ENCODE measurements at regions not wholly inside any gene's neighbourhood (a gene's known extent, or its start where the extent isn't known, plus 50 kb on each side); places are given as distances from the start of the nearest gene placed in this dataset.

DNA sequence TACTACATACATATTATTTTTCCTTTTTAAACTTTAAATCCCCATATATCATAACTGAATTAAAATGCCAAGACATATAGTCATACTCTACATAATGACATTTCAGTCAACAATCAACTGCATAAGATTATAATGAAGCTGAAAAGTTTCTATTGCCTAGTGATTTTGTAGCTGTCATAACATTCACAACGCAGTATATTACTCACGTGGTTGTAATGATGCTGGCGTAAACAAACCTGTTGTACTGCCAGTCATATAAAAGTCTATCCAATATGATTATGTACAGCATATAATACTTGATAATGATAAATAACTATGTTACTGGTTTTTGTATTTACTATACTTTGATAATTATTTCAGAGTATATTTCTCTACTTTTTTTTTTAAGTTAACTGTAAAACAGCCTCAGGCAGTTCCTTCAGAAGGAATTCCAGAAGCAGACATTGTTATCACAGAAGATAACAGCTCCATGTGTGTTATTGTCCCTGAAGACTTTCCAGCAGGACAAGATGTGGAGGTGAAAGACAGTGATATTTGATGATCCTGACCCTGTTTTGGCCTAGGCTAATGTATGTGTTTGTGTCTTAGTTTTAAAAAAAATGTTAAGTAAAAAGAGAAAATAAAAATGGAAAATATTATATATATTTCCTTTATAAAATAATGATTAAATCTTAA, 443.4 kb upstream of the UBE2E2 start:
- ChIA-PET POLR2A (ENCODE audit: partially characterized antibody) (no interaction called here), CTCF (ENCODE audit: partially characterized antibody) (interaction anchor here (1.4 kb wide), 1 partner anchor 30 kb away, joined by 5 read pairs; no protein-coding TSS in a partner anchor)
- no peak overlapping the region for H3K9ac ChIP-seq (replicated peaks in 1 of 4; ENCODE audit: extremely low read depth in 1 of 4, low read depth in 3 of 4, low read length in 3 of 4)
- no peak overlapping the region for H3K56ac ChIP-seq (replicated peaks; ENCODE audit: insufficient read length, low read depth, low read length)
- no peak overlapping the region for H2BK15ac ChIP-seq (ENCODE audit: low read length)
- no peak overlapping the region for H4K5ac ChIP-seq (ENCODE audit: insufficient read length, low read depth, low read length)
- FAIRE-seq (no peak), DNase-seq (ENCODE audit: low read depth in 1 of 2, low spot score in 2 of 2) (no peak)
- no peaks in the 10 kb centered on the region for H3K79me2 ChIP-seq (ENCODE audit: control insufficient read depth in 1 of 2, insufficient read depth in 2 of 2, low read length in 2 of 2)
- no peak overlapping the region for H2AK5ac ChIP-seq (ENCODE audit: low read depth, low read length)
- no peaks in the 10 kb centered on the region for H3K27me3 ChIP-seq (replicated peaks in 1 of 4; ENCODE audit: control insufficient read depth in 3 of 4, extremely low read depth in 1 of 4, insufficient read depth in 3 of 4, low read length in 3 of 4)
- no peaks in the 10 kb centered on the region; a peak in 1 of 8 replicates for H3K36me3 ChIP-seq (ENCODE audit: control insufficient read depth in 2 of 4, insufficient read depth in 4 of 4, low read length in 3 of 4)
- H4K91ac ChIP-seq (replicated peaks; ENCODE audit: insufficient read length, low read length) = no peak overlapping the region
- H4K20me1 ChIP-seq (replicated peaks in 1 of 2; ENCODE audit: control insufficient read depth in 1 of 2, insufficient read depth in 2 of 2, low read length in 2 of 2) = no peaks in the 10 kb centered on the region
- H3K4me3 ChIP-seq (ENCODE audit: extremely low read depth in 1 of 4, insufficient read depth in 2 of 4, low read depth in 3 of 4, low read length in 4 of 4) = no peak overlapping the region
- no peak overlapping the region for H2AFZ ChIP-seq (ENCODE audit: low read length)
- no peak overlapping the region for H2BK12ac ChIP-seq (ENCODE audit: low read depth, low read length)
- no peaks in the 10 kb centered on the region for H3K4me1 ChIP-seq (replicated peaks in 1 of 4; ENCODE audit: control insufficient read depth in 3 of 4, insufficient read depth in 4 of 4, low read length in 3 of 4)
- H2BK20ac ChIP-seq (ENCODE audit: low read length) = no peak overlapping the region
- no peak overlapping the region for H3K23ac ChIP-seq (ENCODE audit: insufficient read length)
- H3K18ac ChIP-seq (ENCODE audit: extremely low read depth, low read length) = no peak overlapping the region
- H3K14ac ChIP-seq (ENCODE audit: insufficient read length) = no peak overlapping the region
- peaks cover 3 to 5% of the 10 kb centered on the region in 2 experiments; a peak in 2 of 4 replicates for H3K9me3 ChIP-seq (ENCODE audit: insufficient read depth in 2 of 2, low read depth in 1 of 2, low read length in 1 of 2)
- no peak overlapping the region for H2BK5ac ChIP-seq (ENCODE audit: low read depth, low read length)
- WGBS, 2 experiments (ENCODE audit: extremely low coverage in 1 of 2, insufficient coverage in 1 of 2, insufficient read length in 1 of 2, insufficient replicate concordance in 2 of 2, low coverage in 1 of 2, low lambda C conversion rate in 2 of 2, missing lambda C conversion rate in 1 of 2) = 91% methylated on average over 3 of the region's 3 CpGs; no CpG with 5 or more reads in 1 of the 2 experiments
- H3K79me1 ChIP-seq (ENCODE audit: low read depth, low read length) = no peaks in the 10 kb centered on the region
- no peak overlapping the region for H3K27ac ChIP-seq (ENCODE audit: low read depth, low read length)
- H2BK120ac ChIP-seq (replicated peaks; ENCODE audit: low read depth, low read length) = no peak overlapping the region
- no peak overlapping the region for H3K4me2 ChIP-seq (ENCODE audit: insufficient read depth in 1 of 2, low read depth in 2 of 2, low read length in 2 of 2)
- no peaks in the 10 kb centered on the region for H3K23me2 ChIP-seq (ENCODE audit: low read depth, low read length)
- no peak overlapping the region for H3K4ac ChIP-seq (replicated peaks; ENCODE audit: insufficient read length, low read depth, low read length)
- H4K8ac ChIP-seq (ENCODE audit: extremely low read depth, insufficient read depth, low read length) = no peak overlapping the region
- TF ChIP-seq, protein P1, sequence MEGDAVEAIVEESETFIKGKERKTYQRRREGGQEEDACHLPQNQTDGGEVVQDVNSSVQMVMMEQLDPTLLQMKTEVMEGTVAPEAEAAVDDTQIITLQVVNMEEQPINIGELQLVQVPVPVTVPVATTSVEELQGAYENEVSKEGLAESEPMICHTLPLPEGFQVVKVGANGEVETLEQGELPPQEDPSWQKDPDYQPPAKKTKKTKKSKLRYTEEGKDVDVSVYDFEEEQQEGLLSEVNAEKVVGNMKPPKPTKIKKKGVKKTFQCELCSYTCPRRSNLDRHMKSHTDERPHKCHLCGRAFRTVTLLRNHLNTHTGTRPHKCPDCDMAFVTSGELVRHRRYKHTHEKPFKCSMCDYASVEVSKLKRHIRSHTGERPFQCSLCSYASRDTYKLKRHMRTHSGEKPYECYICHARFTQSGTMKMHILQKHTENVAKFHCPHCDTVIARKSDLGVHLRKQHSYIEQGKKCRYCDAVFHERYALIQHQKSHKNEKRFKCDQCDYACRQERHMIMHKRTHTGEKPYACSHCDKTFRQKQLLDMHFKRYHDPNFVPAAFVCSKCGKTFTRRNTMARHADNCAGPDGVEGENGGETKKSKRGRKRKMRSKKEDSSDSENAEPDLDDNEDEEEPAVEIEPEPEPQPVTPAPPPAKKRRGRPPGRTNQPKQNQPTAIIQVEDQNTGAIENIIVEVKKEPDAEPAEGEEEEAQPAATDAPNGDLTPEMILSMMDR (IDR thresholded peaks at IDR 0.05; ENCODE audit: control extremely low read depth in 1 of 3, insufficient read depth in 1 of 3, low read depth in 1 of 3, low read length in 3 of 3) = no peak
- no peak for TF ChIP-seq RXRA (IDR thresholded peaks at IDR 0.05; ENCODE audit: insufficient read depth, low read depth, low read length)
- no peak for TF ChIP-seq ZNF274 (IDR thresholded peaks at IDR 0.05; ENCODE audit: borderline replicate concordance, extremely low read depth, low read length)
- no peak for TF ChIP-seq TCF12 (IDR thresholded peaks at IDR 0.05; ENCODE audit: low read depth, low read length)
- no peak for TF ChIP-seq SIN3A (conservative IDR thresholded peaks at IDR 0.05 in 1 of 2, IDR thresholded peaks at IDR 0.05 in 1 of 2; ENCODE audit: low read depth in 1 of 2, low read length in 2 of 2)
- TF ChIP-seq HDAC6 (IDR thresholded peaks at IDR 0.05; ENCODE audit: low read depth, low read length) = no peak
- no peak for TF ChIP-seq FOSL1 (IDR thresholded peaks at IDR 0.05; ENCODE audit: insufficient read depth, low read depth, low read length)
- no peak for TF ChIP-seq CBX5 (IDR thresholded peaks at IDR 0.05; ENCODE audit: low read depth, low read length)
- no peak for TF ChIP-seq BCL11A (IDR thresholded peaks at IDR 0.05; ENCODE audit: low read depth in 2 of 2, low read length in 2 of 2)
- no peak for TF ChIP-seq CHD1 (IDR thresholded peaks at IDR 0.05; ENCODE audit: low read depth, low read length)
- no peak for TF ChIP-seq RFX5 (IDR thresholded peaks at IDR 0.05; ENCODE audit: borderline replicate concordance, low read depth, low read length)

All from H1 (cell line).